Muscle of leg (tissue), 3 donors: ENCODE measurements at regions not wholly inside any gene's neighbourhood (a gene's known extent, or its start where the extent isn't known, plus 50 kb on each side); places are given as distances from the start of the nearest gene placed in this dataset.
"Not testable (repeated sequence)": the region's sequence is repeated elsewhere in the genome, so short reads cannot be mapped to it uniquely, and the experiment has no call there.

Source experiments
- DNase-seq: peaks from one replicate; pipeline ENCODE4 v3.0.0; 2013
- H3K27ac ChIP-seq: one replicate; pipeline ENCODE4 v1.5.1; 2013; ENCODE audit warnings: mild to moderate bottlenecking, low read length, control low read depth
- H3K27me3 ChIP-seq: one replicate; pipeline ENCODE4 v1.6.1; 2013; ENCODE audit warnings: low read length; ENCODE audit not compliant: control insufficient read depth, insufficient read depth
- H3K36me3 ChIP-seq: one replicate; pipeline ENCODE4 v1.6.1; 2013; ENCODE audit warnings: low read length; ENCODE audit not compliant: control insufficient read depth, insufficient read depth
- H3K4me1 ChIP-seq: one replicate; pipeline ENCODE4 v1.6.1; 2013; ENCODE audit warnings: low read length; ENCODE audit not compliant: control insufficient read depth, insufficient read depth
- H3K4me3 ChIP-seq: one replicate; pipeline ENCODE4 v1.5.1; 2013; ENCODE audit warnings: low read length, control low read depth
- H3K9me3 ChIP-seq: replicated peaks from 2 replicates; pipeline ENCODE4 v1.6.1; 2013; ENCODE audit warnings: low read depth, low read length; ENCODE audit not compliant: control insufficient read depth
- WGBS: methylation state at CpG from one replicate; pipeline ENCODE4 v1.1.5; 2013; ENCODE audit warnings: missing lambda C conversion rate; ENCODE audit not compliant: insufficient coverage; 5-methylcytosine and 5-hydroxymethylcytosine counted together

GRCh38 chr16:21375334-21375733 lies 97.2 kb upstream of the CRYM start:
- not testable (repeated sequence) for H3K27me3 ChIP-seq, H3K36me3 ChIP-seq, DNase-seq, H3K4me3 ChIP-seq, H3K27ac ChIP-seq, H3K4me1 ChIP-seq, H3K9me3 ChIP-seq
- WGBS: no CpG with 5 or more reads among the region's 4 CpGs

- H3K9me3 ChIP-seq, H3K27ac ChIP-seq, H3K27me3 ChIP-seq, H3K36me3 ChIP-seq, H3K4me3 ChIP-seq, DNase-seq, H3K4me1 ChIP-seq: not testable (repeated sequence)
- WGBS: no CpG with 5 or more reads among the region's 2 CpGs
Measured at GRCh38 chr16:21373454-21373853, 95.4 kb upstream of the CRYM start.

- not testable (repeated sequence) for H3K9me3 ChIP-seq, DNase-seq, H3K4me1 ChIP-seq, H3K27me3 ChIP-seq, H3K4me3 ChIP-seq, H3K36me3 ChIP-seq, H3K27ac ChIP-seq
- no CpG with 5 or more reads among the region's 7 CpGs for WGBS
Measured at GRCh38 chr16:21372862-21373261, 94.8 kb upstream of the CRYM start.

- not testable (repeated sequence) for H3K27ac ChIP-seq, H3K4me1 ChIP-seq, DNase-seq, H3K4me3 ChIP-seq, H3K36me3 ChIP-seq, H3K9me3 ChIP-seq, H3K27me3 ChIP-seq
- no CpG with 5 or more reads among the region's 18 CpGs for WGBS
Measured at GRCh38 chr16:21372162-21372835, 94.2 kb upstream of the CRYM start.

- H3K27me3 ChIP-seq, H3K4me3 ChIP-seq, H3K4me1 ChIP-seq, DNase-seq, H3K9me3 ChIP-seq, H3K27ac ChIP-seq, H3K36me3 ChIP-seq: not testable (repeated sequence)
- WGBS: no CpG with 5 or more reads among the region's 5 CpGs
Measured at GRCh38 chr16:21370791-21371190, 92.7 kb upstream of the CRYM start.

- not testable (repeated sequence) for DNase-seq, H3K27me3 ChIP-seq, H3K9me3 ChIP-seq, H3K4me3 ChIP-seq, H3K4me1 ChIP-seq, H3K27ac ChIP-seq, H3K36me3 ChIP-seq
- no CpG with 5 or more reads among the region's 5 CpGs for whole genome bisulfite sequencing
Measured at GRCh38 chr16:21368973-21369942, 91.2 kb upstream of the CRYM start.

GRCh38 chr16:21367733-21368421 lies 89.8 kb upstream of the CRYM start:
- H3K4me1 ChIP-seq, H3K9me3 ChIP-seq, H3K4me3 ChIP-seq, H3K36me3 ChIP-seq, DNase-seq, H3K27ac ChIP-seq, H3K27me3 ChIP-seq: not testable (repeated sequence)
- 41% methylated on average over 2 of the region's 9 CpGs for WGBS

GRCh38 chr16:21366998-21367397 lies 88.9 kb upstream of the CRYM start:
- not testable (repeated sequence) for H3K27ac ChIP-seq, H3K36me3 ChIP-seq, DNase-seq, H3K4me1 ChIP-seq, H3K27me3 ChIP-seq, H3K4me3 ChIP-seq, H3K9me3 ChIP-seq
- WGBS: no CpG with 5 or more reads among the region's 2 CpGs

- not testable (repeated sequence) for H3K4me1 ChIP-seq, H3K4me3 ChIP-seq, DNase-seq, H3K36me3 ChIP-seq, H3K27me3 ChIP-seq, H3K27ac ChIP-seq, H3K9me3 ChIP-seq
- WGBS: 100% methylated on average over 1 of the region's 4 CpGs
Measured at GRCh38 chr16:21365541-21365940, 87.5 kb upstream of the CRYM start.

GRCh38 chr16:21363550-21364223 lies 85.6 kb upstream of the CRYM start:
- not testable (repeated sequence) for H3K27me3 ChIP-seq, H3K27ac ChIP-seq, H3K9me3 ChIP-seq, H3K4me3 ChIP-seq, H3K36me3 ChIP-seq, H3K4me1 ChIP-seq
- WGBS: 100% methylated on average over 1 of the region's 10 CpGs
- peak; percentile 14 for DNase-seq
